ENCODE measurements at regions not wholly inside any gene's neighbourhood (a gene's known extent, or its start where the extent isn't known, plus 50 kb on each side); places are given as distances from the start of the nearest gene placed in this dataset.
A peak's percentile ranks its signal among the peaks of the same experiment; 100 is the strongest.
"Not testable (repeated sequence)": the region's sequence is repeated elsewhere in the genome, so short reads cannot be mapped to it uniquely, and the experiment has no call there.

DNA sequence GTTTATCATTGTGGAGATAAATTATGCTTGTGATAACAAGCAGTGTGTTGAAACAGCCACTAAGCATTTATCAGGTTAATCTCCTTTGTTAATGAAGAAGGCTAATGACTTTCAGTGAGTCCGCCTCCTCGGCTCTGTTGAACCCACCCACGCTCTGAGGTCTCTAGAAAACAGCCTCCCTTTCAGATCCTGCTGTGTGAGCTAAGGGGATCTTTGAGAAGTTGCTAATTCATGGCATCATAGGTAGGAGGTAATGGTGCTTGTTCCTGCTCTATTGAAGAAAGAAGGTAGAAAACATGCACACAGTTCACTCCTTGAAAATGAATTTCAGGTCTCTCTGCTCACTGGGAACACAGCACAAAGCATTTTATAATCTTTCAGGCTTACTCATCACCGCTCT, 483.9 kb downstream of the AACS start:
- H3K4me3 ChIP-seq, result no peak overlapping the region
- TF ChIP-seq POLR2A (IDR thresholded peaks at IDR 0.05), result no peak
- TF ChIP-seq, protein P1, sequence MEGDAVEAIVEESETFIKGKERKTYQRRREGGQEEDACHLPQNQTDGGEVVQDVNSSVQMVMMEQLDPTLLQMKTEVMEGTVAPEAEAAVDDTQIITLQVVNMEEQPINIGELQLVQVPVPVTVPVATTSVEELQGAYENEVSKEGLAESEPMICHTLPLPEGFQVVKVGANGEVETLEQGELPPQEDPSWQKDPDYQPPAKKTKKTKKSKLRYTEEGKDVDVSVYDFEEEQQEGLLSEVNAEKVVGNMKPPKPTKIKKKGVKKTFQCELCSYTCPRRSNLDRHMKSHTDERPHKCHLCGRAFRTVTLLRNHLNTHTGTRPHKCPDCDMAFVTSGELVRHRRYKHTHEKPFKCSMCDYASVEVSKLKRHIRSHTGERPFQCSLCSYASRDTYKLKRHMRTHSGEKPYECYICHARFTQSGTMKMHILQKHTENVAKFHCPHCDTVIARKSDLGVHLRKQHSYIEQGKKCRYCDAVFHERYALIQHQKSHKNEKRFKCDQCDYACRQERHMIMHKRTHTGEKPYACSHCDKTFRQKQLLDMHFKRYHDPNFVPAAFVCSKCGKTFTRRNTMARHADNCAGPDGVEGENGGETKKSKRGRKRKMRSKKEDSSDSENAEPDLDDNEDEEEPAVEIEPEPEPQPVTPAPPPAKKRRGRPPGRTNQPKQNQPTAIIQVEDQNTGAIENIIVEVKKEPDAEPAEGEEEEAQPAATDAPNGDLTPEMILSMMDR (IDR thresholded peaks at IDR 0.05), result no peak
- WGBS (ENCODE audit: insufficient coverage, low coverage, low lambda C conversion rate, missing lambda C conversion rate), result 45% methylated on average over 4 of the region's 4 CpGs
- no peaks in the 10 kb centered on the region for H3K27me3 ChIP-seq
- no peak overlapping the region for H3K27ac ChIP-seq
- ATAC-seq (no peak), DNase-seq (no peak)
- no peaks in the 10 kb centered on the region for H3K4me1 ChIP-seq
- intact Hi-C loops (cut with DNase I), result no loop called here
- no peaks in the 10 kb centered on the region for H3K9me3 ChIP-seq
- H3K36me3 ChIP-seq, result no peaks in the 10 kb centered on the region

DNA sequence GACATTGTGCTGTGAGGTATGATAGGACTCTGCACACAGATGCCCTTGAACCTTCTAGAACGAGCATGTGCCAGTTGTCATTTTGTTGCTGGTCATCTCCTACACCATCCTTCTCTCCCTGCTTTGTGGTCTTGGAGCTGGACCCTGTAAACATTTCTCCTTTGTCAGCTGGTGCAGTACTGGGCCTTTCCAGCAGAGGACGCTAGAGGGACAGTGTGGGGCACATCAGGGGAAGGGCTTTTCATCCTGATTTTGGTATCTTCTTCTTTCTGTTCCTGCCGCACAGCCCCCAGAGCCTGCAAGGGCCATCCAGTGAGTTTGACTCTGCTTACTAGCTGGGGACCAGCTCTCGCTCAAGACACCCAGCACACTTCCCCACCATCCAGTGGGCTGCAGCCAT, 484.6 kb downstream of the AACS start:
- H3K4me1 ChIP-seq, result no peaks in the 10 kb centered on the region
- H3K9me3 ChIP-seq, result no peaks in the 10 kb centered on the region
- ATAC-seq (no peak), DNase-seq (no peak)
- H3K4me3 ChIP-seq, result no peak overlapping the region
- 23% methylated on average over 3 of the region's 4 CpGs for WGBS (ENCODE audit: insufficient coverage, low coverage, low lambda C conversion rate, missing lambda C conversion rate)
- TF ChIP-seq, protein P1 (IDR thresholded peaks at IDR 0.05), result peak; percentile 11 to 43 (median 26)
- TF ChIP-seq POLR2A (IDR thresholded peaks at IDR 0.05), result no peak
- H3K27ac ChIP-seq, result no peak overlapping the region
- no peaks in the 10 kb centered on the region for H3K27me3 ChIP-seq
- intact Hi-C loops (cut with DNase I), result no loop called here
- no peaks in the 10 kb centered on the region for H3K36me3 ChIP-seq

DNA sequence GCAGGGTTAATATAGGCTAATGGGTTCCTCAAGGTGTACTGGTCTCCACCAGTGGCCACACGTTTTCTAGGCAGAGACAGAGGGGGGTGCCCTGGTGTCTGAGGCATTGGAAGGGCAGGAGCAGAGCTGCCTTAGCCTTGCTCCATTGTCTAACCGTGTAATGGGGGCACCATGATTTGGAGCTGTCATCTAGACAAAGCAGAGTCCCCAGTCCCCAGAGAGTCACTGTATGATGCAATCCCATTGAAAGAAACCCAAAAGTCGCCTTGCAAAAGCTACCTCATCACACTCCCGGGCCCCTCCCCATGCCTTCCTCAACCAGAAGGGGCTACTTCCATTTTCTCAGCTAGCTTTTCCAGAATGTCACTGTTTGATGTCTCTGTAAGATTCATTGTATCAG, 487.1 kb downstream of the AACS start:
- Histone ChIP-seq H3K4me3 (no peak overlapping the region), H3K27me3 (no peaks in the 10 kb centered on the region), H3K36me3 (no peaks in the 10 kb centered on the region), H3K9me3 (no peaks in the 10 kb centered on the region), H3K4me1 (no peaks in the 10 kb centered on the region), H3K27ac (no peak overlapping the region)
- whole genome bisulfite sequencing (ENCODE audit: insufficient coverage, low coverage, low lambda C conversion rate, missing lambda C conversion rate), result 32% methylated on average over 4 of the region's 4 CpGs
- intact Hi-C loops (cut with DNase I), result no loop called here
- TF ChIP-seq, protein P1 (IDR thresholded peaks at IDR 0.05), result no peak
- no peak for TF ChIP-seq POLR2A (IDR thresholded peaks at IDR 0.05)
- DNase-seq, result no peak
- ATAC-seq, result no peak

DNA sequence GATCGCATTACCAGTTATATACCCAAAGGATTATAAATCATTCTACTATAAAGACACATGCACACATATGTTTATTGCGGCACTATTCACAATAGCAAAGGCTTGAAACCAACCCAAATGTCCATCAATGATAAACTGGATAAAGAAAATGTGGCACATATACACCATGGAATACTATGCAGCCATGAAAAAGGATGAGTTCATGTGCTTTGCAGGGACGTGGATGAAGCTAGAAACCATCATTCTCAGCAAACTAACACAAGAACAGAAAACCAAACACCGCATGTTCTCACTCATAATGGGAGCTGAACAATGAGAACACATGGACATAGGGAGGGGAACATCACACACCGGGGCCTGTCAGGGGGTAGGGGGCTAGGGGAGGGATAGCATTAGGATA, 495.8 kb downstream of the AACS start:
- H3K36me3 ChIP-seq; ATAC-seq; H3K4me1 ChIP-seq; intact Hi-C loops (cut with DNase I); H3K27me3 ChIP-seq; H3K9me3 ChIP-seq; H3K4me3 ChIP-seq; H3K27ac ChIP-seq; DNase-seq: not testable (repeated sequence)
- WGBS (ENCODE audit: insufficient coverage, low coverage, low lambda C conversion rate, missing lambda C conversion rate), result 74% methylated on average over 5 of the region's 5 CpGs

DNA sequence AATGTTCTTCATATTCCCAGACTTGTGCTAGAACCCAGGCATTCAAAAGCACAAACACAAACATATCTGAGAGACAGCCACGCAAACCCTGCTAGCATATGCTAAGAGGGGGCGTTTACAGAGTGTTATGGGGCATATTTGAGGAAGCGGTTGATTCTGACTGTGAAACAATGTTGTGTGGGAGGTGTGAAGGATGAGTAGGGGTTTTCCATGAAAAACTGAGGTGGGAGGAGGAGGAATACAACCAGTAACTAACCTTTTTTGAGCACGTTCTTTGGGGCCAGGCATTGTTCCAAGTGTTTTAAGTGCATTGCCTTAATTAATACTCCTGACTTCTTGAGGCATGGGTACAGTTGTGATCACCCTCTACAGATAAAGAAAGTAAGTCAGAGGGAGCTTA, 499.5 kb downstream of the AACS start:
- H3K36me3 ChIP-seq, result no peaks in the 10 kb centered on the region
- H3K27me3 ChIP-seq, result no peaks in the 10 kb centered on the region
- no peaks in the 10 kb centered on the region for H3K9me3 ChIP-seq
- DNase-seq, result no peak
- TF ChIP-seq, protein P1 (IDR thresholded peaks at IDR 0.05), result no peak
- TF ChIP-seq POLR2A (IDR thresholded peaks at IDR 0.05), result no peak
- H3K4me3 ChIP-seq, result no peak overlapping the region
- no peak overlapping the region for H3K27ac ChIP-seq
- intact Hi-C loops (cut with DNase I), result no loop called here
- WGBS (ENCODE audit: insufficient coverage, low coverage, low lambda C conversion rate, missing lambda C conversion rate), result 54% methylated on average over 4 of the region's 4 CpGs
- H3K4me1 ChIP-seq, result no peaks in the 10 kb centered on the region
- ATAC-seq, result no peak
